ENCODE measurements at regions not wholly inside any gene's neighbourhood (a gene's known extent, or its start where the extent isn't known, plus 50 kb on each side); places are given as distances from the start of the nearest gene placed in this dataset.

DNA sequence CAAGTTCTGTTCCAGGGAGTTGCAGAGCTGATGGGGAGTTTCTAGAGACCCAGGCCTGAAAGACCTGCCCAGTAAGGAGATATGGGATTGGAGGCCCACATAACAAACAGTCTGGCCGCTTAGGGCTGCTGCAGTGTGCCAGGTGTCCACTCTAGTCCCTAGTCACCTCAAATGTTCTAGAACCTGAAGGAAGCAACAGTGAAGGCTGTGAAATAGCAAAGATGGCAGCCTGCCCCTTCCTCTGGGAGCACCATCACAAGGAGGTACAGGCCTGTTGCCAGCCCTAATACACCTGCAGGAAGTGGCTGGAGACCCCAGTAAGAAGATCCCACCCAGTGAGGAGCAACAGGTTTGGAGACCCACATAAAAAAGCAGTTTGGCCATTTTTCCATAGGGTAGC lies 783.8 kb upstream of the EDIL3 start:
- TF ChIP-seq, protein P1, sequence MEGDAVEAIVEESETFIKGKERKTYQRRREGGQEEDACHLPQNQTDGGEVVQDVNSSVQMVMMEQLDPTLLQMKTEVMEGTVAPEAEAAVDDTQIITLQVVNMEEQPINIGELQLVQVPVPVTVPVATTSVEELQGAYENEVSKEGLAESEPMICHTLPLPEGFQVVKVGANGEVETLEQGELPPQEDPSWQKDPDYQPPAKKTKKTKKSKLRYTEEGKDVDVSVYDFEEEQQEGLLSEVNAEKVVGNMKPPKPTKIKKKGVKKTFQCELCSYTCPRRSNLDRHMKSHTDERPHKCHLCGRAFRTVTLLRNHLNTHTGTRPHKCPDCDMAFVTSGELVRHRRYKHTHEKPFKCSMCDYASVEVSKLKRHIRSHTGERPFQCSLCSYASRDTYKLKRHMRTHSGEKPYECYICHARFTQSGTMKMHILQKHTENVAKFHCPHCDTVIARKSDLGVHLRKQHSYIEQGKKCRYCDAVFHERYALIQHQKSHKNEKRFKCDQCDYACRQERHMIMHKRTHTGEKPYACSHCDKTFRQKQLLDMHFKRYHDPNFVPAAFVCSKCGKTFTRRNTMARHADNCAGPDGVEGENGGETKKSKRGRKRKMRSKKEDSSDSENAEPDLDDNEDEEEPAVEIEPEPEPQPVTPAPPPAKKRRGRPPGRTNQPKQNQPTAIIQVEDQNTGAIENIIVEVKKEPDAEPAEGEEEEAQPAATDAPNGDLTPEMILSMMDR (conservative IDR thresholded peaks at IDR 0.05; ENCODE audit: low read depth, low read length): no peak
- TF ChIP-seq EZH2 (IDR thresholded peaks at IDR 0.05; ENCODE audit: borderline replicate concordance, low read depth, low read length, poor library complexity, severe bottlenecking): no peak

Data from A673 (cell line).